ENCODE measurements at regions not wholly inside any gene's neighbourhood (a gene's known extent, or its start where the extent isn't known, plus 50 kb on each side); places are given as distances from the start of the nearest gene placed in this dataset.

DNA sequence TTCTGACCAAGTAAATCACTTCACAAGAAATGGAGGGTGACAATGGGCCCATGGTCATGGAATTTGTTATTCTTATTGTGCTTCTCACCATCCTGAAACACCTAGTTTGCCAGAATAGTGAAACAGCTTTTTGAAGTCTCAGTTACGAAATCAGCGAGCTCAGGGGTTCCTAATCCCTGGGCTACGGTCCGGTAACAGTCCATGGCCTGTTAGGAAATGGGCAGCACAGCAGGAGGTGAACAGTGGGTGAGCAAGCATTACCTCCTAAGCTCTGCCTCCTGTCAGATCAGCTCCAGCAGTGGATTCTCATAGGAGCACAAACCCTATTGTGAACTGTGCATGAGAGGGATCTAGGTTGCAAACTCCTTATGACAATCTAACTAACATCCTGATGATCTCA, 1356.3 kb downstream of the KCNT2 start:
- H3K4me3 ChIP-seq (ENCODE audit: low read length), result no peak overlapping the region
- no peaks in the 10 kb centered on the region for H3K79me2 ChIP-seq (ENCODE audit: low read length)
- no peaks in the 10 kb centered on the region for H3K36me3 ChIP-seq (ENCODE audit: insufficient read depth, low read length)
- H4K20me1 ChIP-seq (ENCODE audit: insufficient read depth, low read depth, low read length), result no peaks in the 10 kb centered on the region
- H3K9me2 ChIP-seq (replicated peaks; ENCODE audit: insufficient read depth, low read length), result no peaks in the 10 kb centered on the region
- H3K4me1 ChIP-seq (ENCODE audit: low read length), result no peaks in the 10 kb centered on the region
- no peak overlapping the region for H2AFZ ChIP-seq (ENCODE audit: low read length)
- H3K27ac ChIP-seq (ENCODE audit: low read length), result no peak overlapping the region
- DNase-seq, result no peak
- no peaks in the 10 kb centered on the region for H3K27me3 ChIP-seq (ENCODE audit: low read length)
- H3K9me3 ChIP-seq (ENCODE audit: low read length), result peaks cover 12% of the 10 kb centered on the region
- H3K9ac ChIP-seq (ENCODE audit: low read length), result no peak overlapping the region
- no peak overlapping the region for H3K4me2 ChIP-seq (ENCODE audit: low read depth, low read length, poor library complexity, severe bottlenecking)

DNA sequence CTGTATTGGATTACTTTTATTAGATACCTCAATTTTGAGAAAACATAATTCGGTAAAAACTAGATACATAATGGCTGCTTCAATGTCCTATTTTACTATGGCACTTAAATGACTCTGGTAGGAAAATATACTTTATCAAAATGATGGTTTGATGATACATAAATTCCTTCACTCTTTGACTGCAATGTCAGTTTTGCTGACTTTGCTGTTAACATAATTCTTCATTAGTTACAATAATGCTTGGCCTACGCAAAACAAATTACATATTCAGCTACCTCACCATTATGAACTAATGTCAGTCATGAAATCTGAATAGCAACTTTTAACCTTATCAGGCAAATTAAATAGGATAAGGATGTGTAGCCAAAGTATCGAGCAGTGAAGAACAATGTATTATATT, 1364.7 kb downstream of the KCNT2 start:
- no peak overlapping the region for H3K27ac ChIP-seq (ENCODE audit: low read length)
- H3K4me3 ChIP-seq (ENCODE audit: low read length), result no peak overlapping the region
- no peak for DNase-seq

DNA sequence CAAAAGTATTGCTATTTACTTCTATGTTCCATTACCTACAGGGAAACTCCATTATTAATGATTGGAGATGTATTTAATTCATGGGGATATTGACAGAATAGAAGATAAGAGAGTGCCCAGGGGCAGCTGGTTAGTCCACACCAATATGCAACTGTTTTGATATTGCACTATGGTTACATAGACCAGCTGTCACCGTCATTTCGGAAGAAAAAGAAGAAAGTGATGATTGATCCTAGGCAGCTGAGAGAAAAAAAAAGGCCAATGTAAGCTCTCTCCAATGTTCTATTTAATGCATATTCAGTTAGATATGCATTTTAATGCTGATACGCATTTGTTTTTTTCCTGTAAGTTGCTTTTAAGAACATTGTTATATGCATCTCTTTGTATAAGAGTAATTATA, 1367.2 kb downstream of the KCNT2 start:
- Histone ChIP-seq H4K20me1 (ENCODE audit: insufficient read depth, low read depth, low read length) (no peaks in the 10 kb centered on the region), H3K4me2 (ENCODE audit: low read depth, low read length, poor library complexity, severe bottlenecking) (no peak overlapping the region), H3K4me1 (ENCODE audit: low read length) (no peaks in the 10 kb centered on the region), H3K27ac (ENCODE audit: low read length) (no peak overlapping the region), H3K79me2 (ENCODE audit: low read length) (no peaks in the 10 kb centered on the region), H2AFZ (ENCODE audit: low read length) (no peak overlapping the region), H3K9ac (ENCODE audit: low read length) (no peak overlapping the region), H3K27me3 (ENCODE audit: low read length) (no peaks in the 10 kb centered on the region), H3K4me3 (ENCODE audit: low read length) (no peak overlapping the region), H3K36me3 (ENCODE audit: insufficient read depth, low read length) (no peaks in the 10 kb centered on the region), H3K9me3 (ENCODE audit: low read length) (peaks cover 22% of the 10 kb centered on the region), H3K9me2 (replicated peaks; ENCODE audit: insufficient read depth, low read length) (no peaks in the 10 kb centered on the region)
- DNase-seq, result no peak

More for the DNA sequence above, 1364.7 kb downstream of the KCNT2 start:
- Histone ChIP-seq H2AFZ (ENCODE audit: low read length) (no peak overlapping the region), H3K36me3 (ENCODE audit: insufficient read depth, low read length) (no peaks in the 10 kb centered on the region), H4K20me1 (ENCODE audit: insufficient read depth, low read depth, low read length) (no peaks in the 10 kb centered on the region), H3K9me3 (ENCODE audit: low read length) (peaks cover 25% of the 10 kb centered on the region), H3K27me3 (ENCODE audit: low read length) (no peaks in the 10 kb centered on the region), H3K9me2 (replicated peaks; ENCODE audit: insufficient read depth, low read length) (no peaks in the 10 kb centered on the region), H3K4me1 (ENCODE audit: low read length) (no peaks in the 10 kb centered on the region), H3K79me2 (ENCODE audit: low read length) (no peaks in the 10 kb centered on the region), H3K4me2 (ENCODE audit: low read depth, low read length, poor library complexity, severe bottlenecking) (no peak overlapping the region), H3K9ac (ENCODE audit: low read length) (no peak overlapping the region)

DNA sequence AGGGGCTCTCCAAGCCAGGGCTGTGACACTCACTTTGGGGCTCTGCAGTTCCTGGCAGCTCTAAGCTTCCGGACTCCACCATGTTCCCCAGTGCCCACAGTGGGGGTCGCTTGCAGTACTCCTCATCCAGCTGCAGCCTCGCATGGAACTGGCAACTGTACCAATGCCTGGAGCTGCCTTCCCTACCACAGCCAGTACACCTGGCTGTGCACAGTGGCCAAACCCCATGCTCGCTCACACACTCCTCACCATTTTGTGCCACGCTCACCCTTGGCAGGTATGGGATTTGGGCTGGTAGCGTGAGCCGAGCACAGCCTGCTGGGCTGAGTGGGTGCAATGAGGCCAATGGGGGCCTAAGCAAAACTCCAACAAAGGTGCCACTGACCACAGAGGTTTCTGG, 1369.9 kb downstream of the KCNT2 start:
- Histone ChIP-seq H3K27ac (ENCODE audit: low read length) (no peak overlapping the region), H2AFZ (ENCODE audit: low read length) (no peak overlapping the region), H3K4me1 (ENCODE audit: low read length) (no peaks in the 10 kb centered on the region), H3K4me3 (ENCODE audit: low read length) (no peak overlapping the region), H3K9me2 (replicated peaks; ENCODE audit: insufficient read depth, low read length) (no peaks in the 10 kb centered on the region), H3K79me2 (ENCODE audit: low read length) (no peaks in the 10 kb centered on the region), H4K20me1 (ENCODE audit: insufficient read depth, low read depth, low read length) (no peaks in the 10 kb centered on the region), H3K4me2 (ENCODE audit: low read depth, low read length, poor library complexity, severe bottlenecking) (no peak overlapping the region), H3K36me3 (ENCODE audit: insufficient read depth, low read length) (no peaks in the 10 kb centered on the region), H3K27me3 (ENCODE audit: low read length) (no peaks in the 10 kb centered on the region), H3K9ac (ENCODE audit: low read length) (no peak overlapping the region), H3K9me3 (ENCODE audit: low read length) (peaks cover 29% of the 10 kb centered on the region)
- no peak for DNase-seq

DNA sequence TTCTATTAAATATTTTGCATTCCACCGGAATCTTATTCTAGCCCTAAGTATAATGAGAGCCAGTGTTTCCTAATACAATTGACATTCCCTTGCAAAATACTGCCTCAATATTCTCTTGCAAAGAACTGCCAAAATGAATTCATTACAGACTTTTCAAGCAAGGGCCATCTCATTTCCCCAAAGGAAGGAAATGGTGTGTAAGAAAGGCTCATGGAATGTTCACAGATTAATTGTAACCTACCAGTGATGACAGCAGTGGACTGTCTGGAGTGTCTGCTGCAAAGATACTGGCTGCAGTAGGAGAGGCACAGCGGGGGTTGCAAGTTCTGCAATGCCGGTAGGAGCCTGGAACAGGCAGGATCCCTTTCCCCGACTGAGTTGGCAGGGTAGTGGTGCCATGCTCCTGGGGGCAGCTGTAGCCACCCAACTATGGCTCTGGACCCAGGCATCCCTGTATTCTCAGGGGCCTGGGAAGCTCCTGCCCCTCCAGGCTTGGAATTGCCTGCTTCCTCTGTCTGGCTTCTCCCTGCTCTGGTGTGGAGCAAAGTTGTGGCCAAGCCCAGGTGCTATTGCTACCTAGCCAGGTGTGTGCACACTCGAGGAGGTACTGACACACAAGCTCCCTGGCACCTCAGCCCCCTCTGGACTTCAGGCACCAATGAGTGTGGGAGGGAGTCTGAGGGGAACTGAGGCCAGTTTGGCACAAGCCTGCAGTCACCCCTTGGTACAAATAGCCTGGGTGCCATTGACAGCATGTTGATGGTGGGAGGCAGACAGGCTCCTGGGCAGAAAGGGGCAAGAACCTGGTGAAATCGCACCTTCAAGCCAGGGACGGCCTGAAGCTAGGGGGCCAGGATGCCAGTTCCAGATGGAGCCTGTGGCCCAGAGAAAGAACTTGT, 1371.0 kb downstream of the KCNT2 start:
- Histone ChIP-seq H2AFZ (ENCODE audit: low read length) (no peak overlapping the region), H3K79me2 (ENCODE audit: low read length) (no peaks in the 10 kb centered on the region), H4K20me1 (ENCODE audit: insufficient read depth, low read depth, low read length) (no peaks in the 10 kb centered on the region), H3K9ac (ENCODE audit: low read length) (no peak overlapping the region), H3K27ac (ENCODE audit: low read length) (no peak overlapping the region), H3K4me3 (ENCODE audit: low read length) (no peak overlapping the region), H3K4me2 (ENCODE audit: low read depth, low read length, poor library complexity, severe bottlenecking) (no peak overlapping the region), H3K27me3 (ENCODE audit: low read length) (no peaks in the 10 kb centered on the region), H3K4me1 (ENCODE audit: low read length) (no peaks in the 10 kb centered on the region), H3K9me3 (ENCODE audit: low read length) (peaks cover 34% of the 10 kb centered on the region), H3K9me2 (replicated peaks; ENCODE audit: insufficient read depth, low read length) (no peaks in the 10 kb centered on the region), H3K36me3 (ENCODE audit: insufficient read depth, low read length) (no peaks in the 10 kb centered on the region)
- no peak for DNase-seq

DNA sequence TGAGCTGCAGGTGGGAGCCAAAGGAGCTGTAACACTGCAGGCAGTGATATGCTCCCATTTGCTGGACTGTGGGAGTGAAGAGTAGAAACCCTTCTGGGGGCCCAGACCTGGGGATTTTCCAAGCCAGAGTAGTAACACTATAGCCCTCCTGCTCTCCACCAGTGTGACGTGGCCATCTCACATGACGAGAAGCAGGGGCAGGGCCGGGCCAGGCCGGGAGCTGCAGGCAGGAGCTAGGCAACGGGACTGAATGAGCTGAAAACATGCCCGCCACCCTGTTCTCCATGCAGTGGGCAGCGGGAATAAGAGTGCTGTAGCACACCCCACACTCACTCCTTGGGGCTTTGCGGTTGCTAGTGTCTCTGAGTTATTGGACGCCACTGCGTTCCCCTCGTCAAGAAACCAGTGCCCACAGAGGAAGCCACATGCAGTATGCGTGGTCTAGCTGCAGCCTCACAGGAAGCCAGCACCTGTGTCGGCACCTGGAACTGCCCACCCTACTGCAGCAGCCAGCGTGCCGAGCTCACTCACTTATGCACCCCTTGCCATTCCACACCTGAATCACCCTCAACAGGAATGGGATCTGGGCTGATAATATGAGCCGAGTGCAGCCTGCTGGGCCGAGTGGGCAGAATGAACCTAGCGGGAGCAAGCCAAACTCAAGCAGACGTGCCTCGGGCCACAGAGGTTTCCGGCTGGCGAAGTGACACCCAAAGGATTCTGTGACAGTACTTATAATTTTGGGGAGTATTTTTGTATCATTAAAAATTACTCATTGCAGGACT, 1389.6 kb downstream of the KCNT2 start:
- no peaks in the 10 kb centered on the region for H3K79me2 ChIP-seq (ENCODE audit: low read length)
- no peaks in the 10 kb centered on the region for H3K9me2 ChIP-seq (replicated peaks; ENCODE audit: insufficient read depth, low read length)
- no peak overlapping the region for H2AFZ ChIP-seq (ENCODE audit: low read length)
- DNase-seq, result no peak
- no peak overlapping the region for H3K27ac ChIP-seq (ENCODE audit: low read length)
- peaks cover 4% of the 10 kb centered on the region; the same call in 1 of the 2 replicates for H3K9me3 ChIP-seq (ENCODE audit: low read length)
- no peaks in the 10 kb centered on the region for H4K20me1 ChIP-seq (ENCODE audit: insufficient read depth, low read depth, low read length)
- no peak overlapping the region for H3K4me3 ChIP-seq (ENCODE audit: low read length)
- H3K9ac ChIP-seq (ENCODE audit: low read length), result no peak overlapping the region
- H3K4me1 ChIP-seq (ENCODE audit: low read length), result no peaks in the 10 kb centered on the region
- no peaks in the 10 kb centered on the region for H3K27me3 ChIP-seq (ENCODE audit: low read length)
- no peak overlapping the region for H3K4me2 ChIP-seq (ENCODE audit: low read depth, low read length, poor library complexity, severe bottlenecking)
- no peaks in the 10 kb centered on the region for H3K36me3 ChIP-seq (ENCODE audit: insufficient read depth, low read length)

DNA sequence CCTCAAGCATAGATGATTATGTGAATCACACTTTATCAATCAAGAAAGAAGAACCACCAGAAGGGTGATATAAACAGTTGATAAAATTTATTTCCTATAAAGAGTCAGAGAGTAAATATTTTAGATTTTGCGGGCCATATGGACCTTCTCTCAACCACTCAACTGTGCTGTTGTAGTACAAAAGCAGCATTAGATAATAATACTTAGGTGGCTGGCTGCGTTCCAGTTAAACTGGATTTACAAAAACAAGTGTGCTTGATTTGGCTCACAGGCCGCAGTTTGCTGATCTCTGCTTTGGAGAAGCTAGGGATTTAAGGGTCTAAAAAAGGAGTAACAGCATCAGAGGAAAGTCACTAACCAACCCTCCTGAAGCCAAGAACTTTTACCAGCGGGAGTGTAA, 1406.0 kb downstream of the KCNT2 start:
- Histone ChIP-seq H2AFZ (ENCODE audit: low read length) (no peak overlapping the region), H3K9me3 (ENCODE audit: low read length) (peaks cover 13% of the 10 kb centered on the region), H3K9me2 (replicated peaks; ENCODE audit: insufficient read depth, low read length) (no peaks in the 10 kb centered on the region), H3K4me3 (ENCODE audit: low read length) (no peak overlapping the region), H3K27ac (ENCODE audit: low read length) (no peak overlapping the region), H3K79me2 (ENCODE audit: low read length) (no peaks in the 10 kb centered on the region), H3K36me3 (ENCODE audit: insufficient read depth, low read length) (no peaks in the 10 kb centered on the region), H4K20me1 (ENCODE audit: insufficient read depth, low read depth, low read length) (no peaks in the 10 kb centered on the region), H3K4me2 (ENCODE audit: low read depth, low read length, poor library complexity, severe bottlenecking) (no peak overlapping the region), H3K27me3 (ENCODE audit: low read length) (no peaks in the 10 kb centered on the region), H3K9ac (ENCODE audit: low read length) (no peak overlapping the region), H3K4me1 (ENCODE audit: low read length) (no peaks in the 10 kb centered on the region)
- no peak for DNase-seq

DNA sequence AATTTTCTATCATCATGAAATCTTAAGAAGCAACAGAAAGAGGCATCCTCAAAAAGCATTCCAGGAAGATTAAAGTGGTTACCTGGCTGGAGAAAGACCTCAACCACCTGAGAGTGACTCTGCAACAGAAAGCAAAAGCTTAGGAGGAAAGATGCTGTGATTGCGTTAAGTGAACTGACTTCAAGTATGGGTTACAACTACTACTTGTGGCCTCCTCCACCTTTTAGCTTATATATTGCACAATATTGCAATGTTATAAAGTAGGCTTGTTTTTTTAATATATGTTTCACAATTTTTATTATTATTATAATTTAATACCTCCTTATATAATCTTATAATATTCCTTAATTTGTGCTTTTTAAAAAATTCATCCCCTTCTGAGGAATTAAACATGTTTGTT, 1407.5 kb downstream of the KCNT2 start:
- Histone ChIP-seq H3K27me3 (ENCODE audit: low read length) (no peaks in the 10 kb centered on the region), H3K4me2 (ENCODE audit: low read depth, low read length, poor library complexity, severe bottlenecking) (no peak overlapping the region), H3K36me3 (ENCODE audit: insufficient read depth, low read length) (no peaks in the 10 kb centered on the region), H3K9me3 (ENCODE audit: low read length) (peaks cover 13% of the 10 kb centered on the region), H3K79me2 (ENCODE audit: low read length) (no peaks in the 10 kb centered on the region), H2AFZ (ENCODE audit: low read length) (no peak overlapping the region), H3K9me2 (replicated peaks; ENCODE audit: insufficient read depth, low read length) (no peaks in the 10 kb centered on the region), H3K27ac (ENCODE audit: low read length) (no peak overlapping the region), H3K4me1 (ENCODE audit: low read length) (no peaks in the 10 kb centered on the region), H3K9ac (ENCODE audit: low read length) (no peak overlapping the region), H4K20me1 (ENCODE audit: insufficient read depth, low read depth, low read length) (no peaks in the 10 kb centered on the region), H3K4me3 (ENCODE audit: low read length) (no peak overlapping the region)
- no peak for DNase-seq

Data from Karpas-422 (cell line).